Cardiac fibroblast (primary cell): ENCODE measurements at regions not wholly inside any gene's neighbourhood (a gene's known extent, or its start where the extent isn't known, plus 50 kb on each side); places are given as distances from the start of the nearest gene placed in this dataset.

ENCODE experiments used
- DNase-seq, 2 donors: peaks; one replicate each; pipeline versions ENCODE4 v3.0.0 to v3.0.0-alpha.2; 2010; ENCODE audit warnings: low read depth in 2 of 2
- H3K4me3 ChIP-seq, 2 donors: replicated peaks in 1 of 2; 1 replicate in 1 of 2; 2 replicates in 1 of 2; pipeline ENCODE4 v1.5.1; 2011; ENCODE audit warnings: low read depth in 2 of 2, low read length in 2 of 2, mild to moderate bottlenecking in 2 of 2, moderate library complexity in 1 of 2
- TF ChIP-seq, protein P1 (sequence below): IDR thresholded peaks from one replicate; pipeline ENCODE4 v1.5.1; 2011; ENCODE audit warnings: low read depth, mild to moderate bottlenecking, low read length, inconsistent platforms

DNA sequence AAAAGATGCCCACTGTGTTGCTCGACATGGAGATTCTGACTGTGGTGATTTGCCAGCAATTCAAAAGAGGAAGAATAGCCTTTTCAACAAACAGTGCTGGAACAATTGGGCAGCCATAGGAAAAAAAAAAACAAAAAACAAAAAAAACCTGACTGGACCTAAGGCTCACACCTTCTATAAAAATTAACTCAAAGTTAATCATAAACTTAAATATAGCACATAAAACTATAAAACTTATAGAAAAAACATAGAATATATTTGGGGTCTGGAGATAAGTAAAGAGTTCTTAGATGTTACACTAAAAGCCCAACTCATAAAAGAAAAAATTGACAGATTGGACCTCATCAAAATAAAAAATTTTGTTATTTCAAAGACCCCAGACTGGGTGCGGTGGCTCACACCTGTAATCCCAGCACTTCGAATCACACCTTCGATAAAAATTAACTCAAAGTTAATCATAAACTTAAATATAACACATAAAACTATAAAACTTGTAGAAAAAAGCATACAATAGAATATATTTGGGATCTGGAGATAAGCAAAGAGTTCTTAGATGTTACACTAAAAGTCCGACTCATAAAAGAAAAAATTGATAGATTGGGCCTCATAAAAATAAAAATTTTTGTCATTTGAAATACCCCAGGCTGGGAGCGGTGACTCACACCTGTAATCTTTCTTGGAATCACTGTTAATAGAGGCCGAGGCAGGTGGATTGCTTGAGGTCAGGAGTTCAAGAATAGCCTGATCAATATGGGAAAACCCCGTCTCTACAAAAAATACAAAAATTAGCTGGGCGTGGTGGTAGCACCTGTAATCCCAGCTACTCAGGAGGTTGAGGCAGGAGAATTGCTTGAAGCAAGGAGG lies 115.6 kb upstream of the FAM83B start:
- TF ChIP-seq, protein P1, sequence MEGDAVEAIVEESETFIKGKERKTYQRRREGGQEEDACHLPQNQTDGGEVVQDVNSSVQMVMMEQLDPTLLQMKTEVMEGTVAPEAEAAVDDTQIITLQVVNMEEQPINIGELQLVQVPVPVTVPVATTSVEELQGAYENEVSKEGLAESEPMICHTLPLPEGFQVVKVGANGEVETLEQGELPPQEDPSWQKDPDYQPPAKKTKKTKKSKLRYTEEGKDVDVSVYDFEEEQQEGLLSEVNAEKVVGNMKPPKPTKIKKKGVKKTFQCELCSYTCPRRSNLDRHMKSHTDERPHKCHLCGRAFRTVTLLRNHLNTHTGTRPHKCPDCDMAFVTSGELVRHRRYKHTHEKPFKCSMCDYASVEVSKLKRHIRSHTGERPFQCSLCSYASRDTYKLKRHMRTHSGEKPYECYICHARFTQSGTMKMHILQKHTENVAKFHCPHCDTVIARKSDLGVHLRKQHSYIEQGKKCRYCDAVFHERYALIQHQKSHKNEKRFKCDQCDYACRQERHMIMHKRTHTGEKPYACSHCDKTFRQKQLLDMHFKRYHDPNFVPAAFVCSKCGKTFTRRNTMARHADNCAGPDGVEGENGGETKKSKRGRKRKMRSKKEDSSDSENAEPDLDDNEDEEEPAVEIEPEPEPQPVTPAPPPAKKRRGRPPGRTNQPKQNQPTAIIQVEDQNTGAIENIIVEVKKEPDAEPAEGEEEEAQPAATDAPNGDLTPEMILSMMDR = no peak
- no peak overlapping the region for H3K4me3 ChIP-seq
- no peak for DNase-seq

DNA sequence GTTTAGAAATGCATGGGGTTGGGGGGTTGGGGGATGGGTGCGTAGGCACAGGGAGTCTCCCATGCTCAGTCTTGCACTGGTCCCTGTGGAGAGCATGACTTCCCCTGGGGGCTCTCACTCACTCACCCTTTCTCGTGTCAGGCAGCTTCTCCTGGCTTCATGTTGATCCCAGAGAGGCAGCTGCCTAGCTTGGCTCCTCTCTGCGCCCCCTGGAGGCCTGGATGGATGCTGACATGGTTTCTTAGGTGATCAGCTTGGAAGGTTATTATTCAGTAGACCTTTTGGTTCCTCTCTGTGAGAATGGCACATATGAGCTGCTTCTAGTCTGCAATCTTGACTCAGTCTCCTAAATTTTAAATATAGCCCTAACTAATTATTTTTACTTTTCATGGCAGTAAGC lies 109.3 kb upstream of the FAM83B start:
- peak in 1 of 2 donors; percentile 4 for DNase-seq
- TF ChIP-seq, protein P1 = peak; percentile 23
- no peak overlapping the region for H3K4me3 ChIP-seq

DNA sequence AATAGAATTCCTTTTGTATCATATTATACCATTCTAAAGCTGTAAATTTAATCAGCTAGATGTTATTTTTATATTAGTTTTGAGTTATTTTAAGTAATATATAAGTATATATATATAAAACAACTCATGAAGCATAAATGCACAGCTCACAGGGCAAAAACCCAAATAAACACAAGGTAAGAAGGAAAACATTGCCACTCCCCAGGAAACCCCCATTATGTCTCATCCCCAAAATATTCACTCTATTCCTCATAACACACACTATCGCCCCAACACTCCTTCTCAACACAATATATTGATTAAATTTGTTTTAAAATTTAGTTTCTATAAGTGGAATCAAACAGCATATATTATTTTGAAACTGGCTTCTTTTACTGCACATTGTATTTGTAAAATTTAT lies 98.6 kb upstream of the FAM83B start:
- DNase-seq = no peak
- H3K4me3 ChIP-seq = no peak overlapping the region
- TF ChIP-seq, protein P1 = no peak

DNA sequence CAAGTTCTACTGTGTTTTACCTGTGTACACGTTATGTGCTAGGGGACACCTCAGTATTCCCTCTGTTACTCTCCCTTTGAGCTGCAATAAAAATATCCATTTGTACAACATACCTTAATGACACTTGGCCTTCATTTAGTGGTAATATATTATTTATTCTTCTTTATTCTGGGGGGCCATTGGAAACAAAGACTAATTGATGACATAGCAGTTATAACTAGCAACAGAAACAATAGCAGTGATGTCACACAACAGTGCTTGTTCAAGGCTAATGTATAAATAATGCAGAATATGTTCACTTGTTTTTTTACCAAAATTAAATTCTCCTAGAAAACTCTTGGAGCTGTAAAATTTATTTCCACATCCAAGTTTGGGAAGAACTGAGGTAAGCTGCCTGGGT lies 92.2 kb upstream of the FAM83B start:
- DNase-seq = no peak
- TF ChIP-seq, protein P1 = no peak

DNA sequence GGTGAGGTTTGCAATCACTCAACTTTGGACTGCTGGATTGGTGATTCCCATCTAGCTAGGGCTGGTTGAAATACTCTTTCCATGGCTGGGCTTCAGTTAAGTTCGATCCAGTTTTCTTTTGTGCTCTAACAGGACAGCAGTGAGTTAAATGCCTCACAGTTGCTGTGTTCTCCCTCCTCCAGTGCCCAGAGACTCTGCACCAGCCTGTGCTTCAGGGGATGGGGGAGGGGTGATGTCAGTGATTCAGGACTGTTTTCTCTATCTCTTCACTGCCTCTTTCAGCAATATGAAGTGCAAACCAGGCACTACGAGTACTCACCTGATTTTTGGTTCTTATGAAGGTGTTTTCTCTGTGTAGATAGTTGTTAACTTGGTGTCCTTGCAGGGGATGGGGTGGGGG lies 88.2 kb upstream of the FAM83B start:
- no peak for DNase-seq
- no peak overlapping the region for H3K4me3 ChIP-seq
- TF ChIP-seq, protein P1 = no peak

More for the DNA sequence above, 92.2 kb upstream of the FAM83B start:
- H3K4me3 ChIP-seq = no peak overlapping the region

DNA sequence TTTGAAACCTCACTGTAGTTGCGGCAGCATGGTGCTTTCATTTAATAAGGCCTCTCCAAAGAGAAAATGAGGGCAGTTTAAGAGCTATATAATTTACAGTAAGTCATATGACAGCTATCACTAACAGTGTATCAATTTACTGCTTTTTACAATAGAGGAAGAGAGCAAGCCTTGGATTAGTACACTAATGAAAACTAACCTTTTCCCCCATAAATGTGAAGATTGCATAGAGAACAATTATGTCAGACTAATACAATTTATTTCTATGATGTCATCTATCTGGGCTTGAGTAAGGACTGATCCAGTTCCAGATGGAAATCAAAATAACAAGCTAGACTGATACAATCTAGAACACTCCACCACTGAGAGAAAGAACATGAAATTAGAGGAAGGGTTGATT lies 78.1 kb upstream of the FAM83B start:
- TF ChIP-seq, protein P1 = no peak
- no peak overlapping the region for H3K4me3 ChIP-seq
- DNase-seq = no peak
